Stimulated activated CD4-positive, alpha-beta T cell treated with anti-CD3 and anti-CD28 coated beads, Interleukin-15, amount 100 ng/mL, for 24 hours (primary cell): ENCODE measurements at regions not wholly inside any gene's neighbourhood (a gene's known extent, or its start where the extent isn't known, plus 50 kb on each side); places are given as distances from the start of the nearest gene placed in this dataset.
"Not testable (repeated sequence)": the region's sequence is repeated elsewhere in the genome, so short reads cannot be mapped to it uniquely, and the experiment has no call there.

Source experiments
- DNase-seq: peaks from one replicate; pipeline ENCODE4 v3.0.0-alpha.2; 2020

GRCh38 chr12:59077575-59078426 lies 157.5 kb upstream of the LRIG3 start:
- DNase-seq = no peak

- no peak for DNase-seq
These were observed 156.8 kb upstream of the LRIG3 start for GRCh38 chr12:59077153-59077552.

GRCh38 chr12:59076622-59077021 lies 156.3 kb upstream of the LRIG3 start:
- no peak for DNase-seq

GRCh38 chr12:59075968-59076490 lies 155.7 kb upstream of the LRIG3 start:
- DNase-seq = no peak

- no peak for DNase-seq
These were observed 154.8 kb upstream of the LRIG3 start for GRCh38 chr12:59075141-59075540.

GRCh38 chr12:59070322-59070933 lies 150.1 kb upstream of the LRIG3 start:
- no peak for DNase-seq

GRCh38 chr12:59069516-59069915 lies 149.2 kb upstream of the LRIG3 start:
- DNase-seq = no peak

GRCh38 chr12:59068436-59068835 lies 148.1 kb upstream of the LRIG3 start:
- DNase-seq = no peak

- no peak for DNase-seq
These were observed 146.8 kb upstream of the LRIG3 start for GRCh38 chr12:59067083-59067482.

- DNase-seq = no peak
These were observed 146.1 kb upstream of the LRIG3 start for GRCh38 chr12:59066445-59066844.

GRCh38 chr12:59059088-59059935 lies 139.0 kb upstream of the LRIG3 start:
- no peak for DNase-seq

- DNase-seq = no peak
These were observed 136.7 kb upstream of the LRIG3 start for GRCh38 chr12:59056966-59057365.

GRCh38 chr12:59055204-59055860 lies 135.0 kb upstream of the LRIG3 start:
- no peak for DNase-seq

GRCh38 chr12:59053266-59053899 lies 133.1 kb upstream of the LRIG3 start:
- not testable (repeated sequence) for DNase-seq

GRCh38 chr12:59046763-59047534 lies 126.6 kb upstream of the LRIG3 start:
- DNase-seq = no peak

GRCh38 chr12:59044791-59045190 lies 124.5 kb upstream of the LRIG3 start:
- DNase-seq = no peak

GRCh38 chr12:59041241-59042121 lies 121.2 kb upstream of the LRIG3 start:
- DNase-seq = no peak

- no peak for DNase-seq
These were observed 120.4 kb upstream of the LRIG3 start for GRCh38 chr12:59040656-59041055.

- no peak for DNase-seq
These were observed 119.7 kb upstream of the LRIG3 start for GRCh38 chr12:59040043-59040442.

GRCh38 chr12:59039005-59039404 lies 118.7 kb upstream of the LRIG3 start:
- DNase-seq = no peak
